ENCODE measurements at regions not wholly inside any gene's neighbourhood (a gene's known extent, or its start where the extent isn't known, plus 50 kb on each side); places are given as distances from the start of the nearest gene placed in this dataset.

DNA sequence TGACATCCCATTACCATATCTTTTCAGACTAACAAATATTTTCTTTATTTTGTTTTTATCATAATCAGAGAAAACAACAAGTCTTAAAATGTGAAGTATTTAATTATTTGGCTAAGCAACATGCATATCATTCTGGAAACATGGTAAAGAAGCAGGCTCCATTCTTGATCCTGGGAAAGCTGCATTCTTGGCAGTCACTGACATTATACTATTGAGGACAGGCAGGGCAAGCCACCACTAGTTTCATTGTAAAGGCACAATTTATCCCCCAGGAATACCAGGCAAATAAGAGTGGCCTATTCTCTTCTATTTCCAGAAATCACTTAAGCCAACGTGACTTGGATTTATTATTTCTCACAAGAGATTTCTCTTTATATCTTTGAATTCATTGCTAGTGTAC is 153.8 kb upstream of the AKR1E2 start:
- TF ChIP-seq, protein P1, sequence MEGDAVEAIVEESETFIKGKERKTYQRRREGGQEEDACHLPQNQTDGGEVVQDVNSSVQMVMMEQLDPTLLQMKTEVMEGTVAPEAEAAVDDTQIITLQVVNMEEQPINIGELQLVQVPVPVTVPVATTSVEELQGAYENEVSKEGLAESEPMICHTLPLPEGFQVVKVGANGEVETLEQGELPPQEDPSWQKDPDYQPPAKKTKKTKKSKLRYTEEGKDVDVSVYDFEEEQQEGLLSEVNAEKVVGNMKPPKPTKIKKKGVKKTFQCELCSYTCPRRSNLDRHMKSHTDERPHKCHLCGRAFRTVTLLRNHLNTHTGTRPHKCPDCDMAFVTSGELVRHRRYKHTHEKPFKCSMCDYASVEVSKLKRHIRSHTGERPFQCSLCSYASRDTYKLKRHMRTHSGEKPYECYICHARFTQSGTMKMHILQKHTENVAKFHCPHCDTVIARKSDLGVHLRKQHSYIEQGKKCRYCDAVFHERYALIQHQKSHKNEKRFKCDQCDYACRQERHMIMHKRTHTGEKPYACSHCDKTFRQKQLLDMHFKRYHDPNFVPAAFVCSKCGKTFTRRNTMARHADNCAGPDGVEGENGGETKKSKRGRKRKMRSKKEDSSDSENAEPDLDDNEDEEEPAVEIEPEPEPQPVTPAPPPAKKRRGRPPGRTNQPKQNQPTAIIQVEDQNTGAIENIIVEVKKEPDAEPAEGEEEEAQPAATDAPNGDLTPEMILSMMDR (IDR thresholded peaks at IDR 0.05; ENCODE audit: low read depth, low read length), result no peak
- TF ChIP-seq POLR2A (IDR thresholded peaks at IDR 0.05; ENCODE audit: extremely low read depth, insufficient read length) (no peak), MYC (IDR thresholded peaks at IDR 0.05; ENCODE audit: low read depth, low read length) (no peak)

All from NB4 (cell line).